GM12892 (cell line): ENCODE measurements at regions not wholly inside any gene's neighbourhood (a gene's known extent, or its start where the extent isn't known, plus 50 kb on each side); places are given as distances from the start of the nearest gene placed in this dataset.

Experiments
- POLR2A ChIP-seq: IDR thresholded peaks from 2 replicates; pipeline ENCODE4 v1.6.1; 2011; ENCODE audit warnings: low read depth, low read length, control low read depth
- POLR2AphosphoS5 ChIP-seq: IDR thresholded peaks from 2 replicates; pipeline ENCODE4 v1.6.1; 2011; ENCODE audit warnings: low read depth, low read length, control low read depth

- TF ChIP-seq POLR2A (no peak), POLR2AphosphoS5 (no peak)
Measured at GRCh38 chr6:40170856-40171255, 236.6 kb upstream of the MOCS1 start.
